Stimulated activated CD4-positive, alpha-beta T cell treated with anti-CD3 and anti-CD28 coated beads, TNF-alpha, amount 100 ng/mL, for 24 hours (primary cell): ENCODE measurements at regions not wholly inside any gene's neighbourhood (a gene's known extent, or its start where the extent isn't known, plus 50 kb on each side); places are given as distances from the start of the nearest gene placed in this dataset.

Experiments used
- DNase-seq, 3 experiments: peaks; one replicate each; pipeline ENCODE4 v3.0.0-alpha.2; 2020; ENCODE audit warnings: low read depth in 3 of 3

DNA sequence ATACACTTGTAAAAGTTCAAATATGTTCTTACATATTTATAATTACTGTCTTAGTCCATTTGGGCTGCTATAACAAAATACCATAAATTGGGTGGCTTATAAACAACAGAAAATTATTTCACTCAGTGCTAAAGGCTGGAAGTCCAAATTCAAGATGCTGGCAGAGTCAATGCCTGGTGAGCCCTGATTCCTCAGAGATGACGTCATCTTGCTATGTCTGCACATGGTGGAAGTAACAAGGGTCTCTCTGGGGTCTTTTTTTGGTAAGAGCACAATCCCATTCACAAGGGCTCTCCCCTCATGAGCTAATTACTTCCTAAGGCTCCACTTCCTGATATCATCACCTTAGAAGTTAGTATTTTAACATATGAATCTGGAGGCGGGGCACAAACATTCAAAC, 108.0 kb upstream of the DUSP10 start:
- no peak for DNase-seq

- DNase-seq = no peak
Measured at GRCh38 chr1:221849110-221849509, 107.2 kb upstream of the DUSP10 start.

DNA sequence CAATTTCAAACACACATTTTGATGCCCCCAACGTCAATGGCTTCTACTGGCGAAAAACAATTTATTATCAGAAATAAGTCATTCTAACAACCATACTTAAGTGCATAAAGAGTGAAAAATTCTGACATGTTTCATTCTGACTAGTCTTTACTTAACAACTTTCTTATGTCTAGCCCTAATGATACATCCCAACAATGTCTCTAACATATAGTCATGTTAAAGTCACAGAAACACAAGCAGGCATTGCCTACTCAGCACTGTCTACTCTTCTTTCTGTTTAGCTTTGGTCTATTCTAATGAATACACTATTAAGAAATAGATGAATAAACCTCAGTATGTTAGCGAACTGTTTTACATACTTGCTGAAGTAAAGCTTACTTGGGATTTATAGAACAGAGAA, 105.8 kb upstream of the DUSP10 start:
- no peak for DNase-seq

GRCh38 chr1:221845650-221846371, 103.9 kb upstream of the DUSP10 start:
- no peak for DNase-seq

GRCh38 chr1:221841983-221842335, 100.1 kb upstream of the DUSP10 start:
- DNase-seq = no peak

- DNase-seq = no peak
Measured at GRCh38 chr1:221841251-221841982, 99.5 kb upstream of the DUSP10 start.

GRCh38 chr1:221840511-221841243, 98.8 kb upstream of the DUSP10 start:
- DNase-seq = no peak

DNA sequence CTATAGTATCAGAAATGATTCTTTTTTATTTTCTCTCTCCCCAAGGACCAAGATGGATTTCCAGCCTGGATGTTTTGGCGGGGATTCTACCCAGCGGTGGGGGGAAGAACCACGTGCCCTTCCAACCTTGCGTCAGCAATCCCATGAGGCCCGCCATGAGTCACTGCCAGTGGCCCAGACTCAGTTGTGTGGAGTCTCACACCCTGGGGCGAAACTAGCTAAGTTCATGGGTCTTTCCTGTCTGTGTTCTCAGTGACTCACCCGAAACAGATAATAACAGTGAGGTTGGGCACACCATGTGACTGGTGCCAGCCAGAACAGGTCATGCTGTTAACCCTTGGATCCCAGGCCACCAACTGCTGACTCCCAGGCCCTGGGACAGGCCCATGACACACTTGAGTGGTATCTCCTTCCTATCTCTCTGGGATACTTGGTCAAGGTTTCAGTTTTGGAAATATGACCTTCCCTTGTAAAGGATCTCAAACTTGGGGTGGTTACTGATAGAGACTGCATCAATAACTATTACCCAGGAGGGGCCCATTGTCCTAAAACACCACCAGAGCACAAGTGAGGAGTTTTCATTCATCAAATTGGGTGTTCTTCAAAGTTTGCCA, 98.0 kb upstream of the DUSP10 start:
- DNase-seq = peak; percentile 64 to 81 (median 73)

DNA sequence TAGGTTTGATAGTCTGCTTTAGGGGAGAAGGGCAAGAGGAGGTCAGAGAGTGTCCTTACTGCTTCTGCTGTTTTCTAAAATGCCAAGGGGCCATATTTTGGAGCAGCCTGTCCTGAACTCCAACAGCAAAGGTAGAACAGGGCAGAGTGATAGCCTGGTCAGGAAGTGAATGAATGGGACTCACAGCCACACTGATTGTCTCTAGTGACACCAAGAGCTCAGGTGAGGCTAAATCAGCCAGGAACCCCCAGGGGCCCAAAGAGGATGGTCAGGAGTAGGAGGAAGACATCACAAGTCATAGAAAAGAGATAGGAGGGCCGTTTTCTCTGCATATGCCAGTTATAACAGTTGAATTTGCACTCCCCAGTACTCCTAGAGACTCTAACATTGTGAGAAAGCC, 97.4 kb upstream of the DUSP10 start:
- no peak for DNase-seq

GRCh38 chr1:221837896-221838295, 96.0 kb upstream of the DUSP10 start:
- peak in 2 of 3 experiments; percentile 6 to 12 for DNase-seq

DNA sequence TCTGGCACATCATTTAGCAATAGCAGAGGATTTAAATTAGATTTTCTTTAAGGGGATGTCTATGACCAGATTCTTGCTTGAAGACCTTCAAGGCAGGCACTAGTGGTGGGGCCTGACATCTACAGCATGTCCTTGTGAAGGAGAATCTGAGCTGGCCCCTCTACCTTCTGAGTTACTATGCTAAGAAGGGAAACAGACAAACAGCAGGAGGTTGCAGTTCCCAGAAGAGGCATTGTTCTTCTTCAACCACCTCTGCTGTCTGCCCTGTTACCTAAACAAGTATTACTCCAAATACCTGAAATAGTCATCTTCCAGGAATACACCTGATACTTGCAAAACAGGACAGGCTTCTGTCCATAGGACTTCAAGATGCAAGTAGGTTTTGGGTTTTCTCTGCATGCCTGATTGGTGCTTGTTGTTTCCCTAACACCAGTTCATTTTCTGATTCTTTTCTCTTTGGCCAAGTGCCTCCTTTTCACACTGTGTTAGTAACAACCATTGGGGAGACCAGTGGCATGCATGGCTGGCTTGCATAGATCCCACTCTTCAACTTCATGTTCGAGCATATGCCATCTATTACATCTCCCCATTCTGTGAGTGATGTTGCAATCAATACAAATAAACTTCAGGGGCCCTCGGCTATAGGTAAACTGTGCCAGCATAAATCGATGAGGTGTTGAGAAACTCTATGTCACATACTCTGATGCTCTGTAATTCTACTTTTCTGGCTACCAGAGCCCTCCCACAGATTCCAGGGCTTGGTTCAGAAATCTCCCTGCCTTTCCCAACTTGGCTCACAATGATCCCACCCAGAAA, 93.0 kb upstream of the DUSP10 start:
- no peak for DNase-seq

DNA sequence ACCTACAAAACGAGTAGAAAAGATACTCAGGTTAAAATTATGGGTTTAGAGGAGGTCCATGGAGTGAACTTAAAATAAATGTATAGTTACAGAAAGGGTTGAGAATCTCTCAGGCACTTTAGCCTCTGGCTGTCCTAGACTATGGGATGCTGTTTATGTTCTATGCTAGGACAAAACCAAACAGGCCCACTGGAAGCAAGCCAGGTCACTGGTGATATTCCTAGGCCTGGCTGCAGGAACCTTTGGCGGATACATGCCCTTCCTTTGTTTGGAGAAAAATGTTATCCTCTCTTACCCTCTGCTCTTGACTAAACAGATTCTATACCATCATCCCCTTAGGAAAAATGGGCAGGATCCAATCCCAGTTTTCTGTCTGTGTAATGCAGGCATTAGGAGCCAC, 90.7 kb upstream of the DUSP10 start:
- DNase-seq = no peak

GRCh38 chr1:221832151-221832550, 90.3 kb upstream of the DUSP10 start:
- no peak for DNase-seq

DNA sequence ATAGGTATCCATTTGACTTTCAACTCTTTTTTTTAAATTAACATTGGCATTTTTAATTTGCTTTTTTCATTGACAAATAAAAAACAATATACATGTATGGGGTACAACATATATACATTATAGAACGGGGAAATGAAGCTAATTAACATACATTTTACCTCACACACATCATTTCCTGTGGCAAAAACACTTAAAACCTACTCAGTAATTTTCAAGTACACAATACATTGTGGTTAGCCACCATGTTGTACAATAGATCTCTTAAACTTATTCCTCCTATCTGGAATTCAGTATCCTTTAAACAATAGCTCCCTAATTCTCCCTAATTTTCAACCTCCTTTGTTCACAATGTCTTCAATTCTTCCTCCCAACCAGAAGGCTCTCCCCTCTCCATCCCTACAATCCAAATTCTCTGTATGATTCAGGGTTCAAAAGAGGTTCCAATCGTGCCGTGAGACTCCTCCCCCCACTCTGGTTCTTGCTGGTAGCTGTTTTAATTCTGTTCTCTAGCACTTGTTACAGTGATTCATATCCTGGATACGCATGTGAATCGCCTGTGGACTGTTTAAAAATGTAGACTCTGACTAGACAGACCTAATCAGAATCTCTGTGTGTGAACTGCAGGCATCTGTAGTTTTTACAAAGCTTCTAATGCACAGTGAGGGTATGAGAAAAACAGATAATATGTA, 87.6 kb upstream of the DUSP10 start:
- DNase-seq = peak; percentile 15 to 52 (median 34)

DNA sequence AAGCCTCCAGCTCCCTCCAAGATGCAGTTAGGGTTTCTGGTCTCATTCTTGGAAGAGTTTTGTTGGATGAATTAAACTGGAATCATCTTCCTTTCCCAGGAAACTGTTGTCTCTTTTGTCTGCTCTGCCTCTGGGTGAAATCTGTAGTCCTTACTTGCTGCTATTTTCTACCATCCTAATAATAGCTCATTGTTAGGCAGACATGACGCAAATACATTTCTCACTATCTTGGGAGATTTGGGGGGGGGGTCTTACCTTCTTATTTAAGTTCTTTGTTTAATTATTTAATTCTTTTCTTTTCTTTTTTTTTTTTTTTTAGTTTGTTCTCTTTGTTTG, 85.4 kb upstream of the DUSP10 start:
- no peak for DNase-seq

- DNase-seq = no peak
Measured at GRCh38 chr1:221824909-221825308, 83.0 kb upstream of the DUSP10 start.

DNA sequence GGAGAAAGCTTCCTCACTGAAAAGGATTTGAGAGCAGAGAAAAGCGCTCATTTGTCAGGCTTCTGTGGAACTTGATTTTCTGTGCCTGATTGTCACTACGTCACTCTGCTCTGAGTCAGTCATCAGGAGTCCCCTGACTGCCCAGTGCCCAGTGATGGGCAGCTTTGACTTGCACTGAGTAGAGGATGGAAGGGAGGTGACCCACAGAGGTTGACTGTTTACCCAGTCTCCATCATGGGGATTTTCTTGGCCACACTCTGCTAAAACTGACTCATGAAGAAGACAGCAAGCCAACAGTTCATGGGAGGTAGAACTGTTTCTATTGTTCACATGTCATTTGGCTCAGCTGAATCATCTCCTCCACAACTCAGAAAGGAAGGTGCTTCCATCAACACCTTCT, 82.1 kb upstream of the DUSP10 start:
- no peak for DNase-seq

GRCh38 chr1:221823561-221823960, 81.7 kb upstream of the DUSP10 start:
- no peak for DNase-seq

- no peak for DNase-seq
Measured at GRCh38 chr1:221823149-221823548, 81.3 kb upstream of the DUSP10 start.

- DNase-seq = no peak
Measured at GRCh38 chr1:221822591-221822990, 80.7 kb upstream of the DUSP10 start.

GRCh38 chr1:221816899-221817298, 75.0 kb upstream of the DUSP10 start:
- no peak for DNase-seq
